OCI-LY1 (cell line): ENCODE measurements at regions not wholly inside any gene's neighbourhood (a gene's known extent, or its start where the extent isn't known, plus 50 kb on each side); places are given as distances from the start of the nearest gene placed in this dataset.

Experiments
- EZH2 ChIP-seq: fragments of 200-600 bp; sonication (generic), shearing (Covaris generic); IDR thresholded peaks from 2 replicates; pipeline ENCODE4 v1.8.0; 2017; ENCODE audit warnings: borderline replicate concordance, mixed run types, mild to moderate bottlenecking, antibody characterized with exemption, low read length, moderate library complexity, mixed read lengths
- TF ChIP-seq, protein P1 (sequence below): fragments of 200-600 bp; sonication (generic), shearing (Covaris generic); IDR thresholded peaks from 2 replicates; pipeline ENCODE4 v1.5.1; 2017; ENCODE audit warnings: mild to moderate bottlenecking, antibody characterized with exemption, low read length, moderate library complexity, mixed read lengths

DNA sequence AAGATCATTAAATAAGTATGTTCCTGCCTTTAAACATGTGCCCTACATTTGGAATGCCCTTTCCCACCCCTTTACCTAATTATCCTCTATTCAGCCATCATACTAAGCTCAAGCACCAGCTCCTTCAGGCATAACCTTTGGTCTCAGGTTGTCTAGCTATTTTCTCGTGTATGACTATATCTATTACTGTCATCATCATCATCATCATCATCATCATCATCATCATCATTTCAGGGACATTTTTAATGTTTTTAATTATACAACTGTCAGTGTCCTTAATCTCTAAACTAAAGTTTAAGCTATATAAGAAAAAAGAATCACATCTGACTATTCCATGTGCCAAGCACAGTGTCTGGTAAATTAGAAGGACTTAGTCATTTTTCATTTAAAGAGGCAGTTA lies 214.6 kb upstream of the CTSO start:
- TF ChIP-seq, protein P1, sequence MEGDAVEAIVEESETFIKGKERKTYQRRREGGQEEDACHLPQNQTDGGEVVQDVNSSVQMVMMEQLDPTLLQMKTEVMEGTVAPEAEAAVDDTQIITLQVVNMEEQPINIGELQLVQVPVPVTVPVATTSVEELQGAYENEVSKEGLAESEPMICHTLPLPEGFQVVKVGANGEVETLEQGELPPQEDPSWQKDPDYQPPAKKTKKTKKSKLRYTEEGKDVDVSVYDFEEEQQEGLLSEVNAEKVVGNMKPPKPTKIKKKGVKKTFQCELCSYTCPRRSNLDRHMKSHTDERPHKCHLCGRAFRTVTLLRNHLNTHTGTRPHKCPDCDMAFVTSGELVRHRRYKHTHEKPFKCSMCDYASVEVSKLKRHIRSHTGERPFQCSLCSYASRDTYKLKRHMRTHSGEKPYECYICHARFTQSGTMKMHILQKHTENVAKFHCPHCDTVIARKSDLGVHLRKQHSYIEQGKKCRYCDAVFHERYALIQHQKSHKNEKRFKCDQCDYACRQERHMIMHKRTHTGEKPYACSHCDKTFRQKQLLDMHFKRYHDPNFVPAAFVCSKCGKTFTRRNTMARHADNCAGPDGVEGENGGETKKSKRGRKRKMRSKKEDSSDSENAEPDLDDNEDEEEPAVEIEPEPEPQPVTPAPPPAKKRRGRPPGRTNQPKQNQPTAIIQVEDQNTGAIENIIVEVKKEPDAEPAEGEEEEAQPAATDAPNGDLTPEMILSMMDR, result no peak
- no peak for TF ChIP-seq EZH2
